ENCODE measurements at regions not wholly inside any gene's neighbourhood (a gene's known extent, or its start where the extent isn't known, plus 50 kb on each side); places are given as distances from the start of the nearest gene placed in this dataset.
A peak's percentile ranks its signal among the peaks of the same experiment; 100 is the strongest.

- no peak for DNase-seq
Observed at GRCh38 chr3:128569756-128570155, 76.8 kb upstream of the GATA2 start.

GRCh38 chr3:128568602-128569490 lies 75.8 kb upstream of the GATA2 start:
- no peak for DNase-seq

DNA sequence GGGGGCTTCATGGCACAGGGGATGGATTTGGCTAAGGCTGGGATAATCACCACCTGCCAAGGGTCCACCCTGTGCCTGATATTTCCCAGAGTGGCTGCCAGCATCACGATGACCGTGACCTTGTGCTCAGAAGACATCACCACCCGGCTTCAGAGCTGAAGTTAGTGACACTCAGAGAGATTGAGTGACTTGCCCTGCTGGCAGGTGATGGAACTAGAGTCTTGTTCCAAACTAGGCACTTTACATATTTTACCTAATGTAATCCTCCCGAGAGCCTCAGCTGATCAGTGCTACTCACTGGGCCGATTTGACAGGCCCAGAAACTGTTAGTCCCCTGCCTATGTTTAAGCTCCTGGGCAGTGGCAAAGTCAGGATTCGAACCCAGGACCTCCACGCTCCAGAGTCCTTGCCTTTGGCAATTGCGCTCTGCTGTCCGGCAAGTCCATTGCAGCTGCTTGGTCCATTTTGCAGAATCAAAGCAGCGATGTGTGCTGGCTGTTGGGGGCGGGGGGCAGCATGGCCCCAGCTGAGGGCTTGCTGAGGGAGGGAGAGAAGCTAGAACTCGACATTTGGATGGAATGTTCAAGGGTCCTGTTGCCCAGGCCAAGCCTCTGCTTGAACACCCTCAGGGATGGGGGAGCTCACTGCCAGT lies 74.8 kb upstream of the GATA2 start:
- no peak for DNase-seq

DNA sequence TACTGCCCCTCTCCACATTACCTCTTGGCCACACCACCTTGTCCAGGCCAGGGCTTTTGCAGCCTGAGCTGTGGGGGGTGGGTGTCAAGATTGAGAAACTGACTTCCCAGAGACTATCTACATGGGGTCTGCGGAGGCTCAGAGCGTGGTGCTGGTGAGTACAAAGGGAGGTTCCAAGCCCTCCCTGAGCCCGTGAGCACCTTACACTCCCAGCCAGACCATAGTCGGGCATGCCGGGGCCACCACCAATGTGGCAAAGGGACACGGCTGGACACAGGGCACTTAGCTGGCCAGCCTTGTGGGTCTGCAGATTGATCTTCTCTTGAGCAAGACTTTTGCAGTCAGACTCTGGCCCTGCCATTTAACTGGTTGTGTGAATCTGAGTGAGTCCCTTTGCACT lies 74.1 kb upstream of the GATA2 start:
- DNase-seq = no peak

- DNase-seq = no peak
Observed at GRCh38 chr3:128563439-128563838, 70.4 kb upstream of the GATA2 start.

- no peak for DNase-seq
Observed at GRCh38 chr3:128561504-128561903, 68.5 kb upstream of the GATA2 start.

GRCh38 chr3:128560768-128561167 lies 67.8 kb upstream of the GATA2 start:
- no peak for DNase-seq

DNA sequence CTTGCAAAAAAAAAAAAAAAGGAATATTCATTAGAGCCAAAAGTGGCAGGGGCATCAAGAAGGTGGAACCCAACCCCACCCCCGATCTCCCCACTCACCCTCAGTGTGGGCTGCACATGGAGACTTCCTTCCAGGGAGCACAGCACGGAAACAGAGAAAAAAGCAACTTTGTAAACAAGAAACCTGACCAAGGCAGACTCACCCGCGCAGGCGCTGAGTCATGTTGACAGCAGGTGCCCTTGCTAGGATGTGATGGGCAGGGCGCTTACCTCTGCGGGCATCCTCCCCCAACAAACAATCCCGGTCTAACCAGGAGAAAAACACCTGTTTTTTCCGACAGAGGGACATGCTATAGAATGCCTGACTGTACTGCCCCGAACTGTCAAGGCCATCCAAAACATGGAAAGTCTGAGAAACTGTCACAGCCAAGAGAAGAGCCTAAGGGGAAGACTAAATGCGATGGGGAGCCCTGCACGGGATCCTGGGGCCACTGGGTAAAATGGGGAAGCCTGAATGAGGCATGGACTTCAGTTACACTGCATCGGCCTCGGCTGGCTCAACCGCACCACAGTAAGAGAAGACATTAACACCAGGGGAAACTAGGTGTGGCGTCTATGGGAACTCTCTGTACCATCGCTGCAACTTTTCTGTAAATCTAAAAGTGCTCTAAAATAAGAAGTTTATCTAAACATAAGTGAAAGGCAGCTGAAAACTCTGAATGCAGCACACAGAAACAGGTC lies 66.7 kb upstream of the GATA2 start:
- DNase-seq = peak; percentile 62

GRCh38 chr3:128557531-128558280 lies 64.7 kb upstream of the GATA2 start:
- DNase-seq = no peak

GRCh38 chr3:128556907-128557306 lies 63.9 kb upstream of the GATA2 start:
- DNase-seq = no peak

- no peak for DNase-seq
Observed at GRCh38 chr3:128556384-128556783, 63.4 kb upstream of the GATA2 start.

DNA sequence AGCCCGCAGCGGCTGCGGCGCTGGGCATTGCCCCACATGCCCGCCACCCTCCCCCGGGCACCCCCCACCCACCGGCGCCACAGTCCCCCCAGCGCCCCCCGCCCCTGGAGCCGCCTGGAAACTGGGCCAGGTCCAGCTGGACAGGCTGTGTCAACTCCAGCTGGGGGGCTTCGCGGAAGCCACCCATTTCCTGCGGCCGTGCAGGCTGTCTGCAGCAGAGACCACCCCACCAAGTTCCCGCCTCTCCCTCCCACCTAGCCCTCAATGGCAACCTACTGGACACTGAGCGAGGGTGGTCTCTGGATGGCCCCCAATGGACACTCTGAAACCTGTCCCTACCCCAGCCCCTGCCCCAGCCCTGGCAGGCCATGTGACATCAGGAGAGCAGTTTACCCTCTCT lies 62.8 kb upstream of the GATA2 start:
- no peak for DNase-seq

DNA sequence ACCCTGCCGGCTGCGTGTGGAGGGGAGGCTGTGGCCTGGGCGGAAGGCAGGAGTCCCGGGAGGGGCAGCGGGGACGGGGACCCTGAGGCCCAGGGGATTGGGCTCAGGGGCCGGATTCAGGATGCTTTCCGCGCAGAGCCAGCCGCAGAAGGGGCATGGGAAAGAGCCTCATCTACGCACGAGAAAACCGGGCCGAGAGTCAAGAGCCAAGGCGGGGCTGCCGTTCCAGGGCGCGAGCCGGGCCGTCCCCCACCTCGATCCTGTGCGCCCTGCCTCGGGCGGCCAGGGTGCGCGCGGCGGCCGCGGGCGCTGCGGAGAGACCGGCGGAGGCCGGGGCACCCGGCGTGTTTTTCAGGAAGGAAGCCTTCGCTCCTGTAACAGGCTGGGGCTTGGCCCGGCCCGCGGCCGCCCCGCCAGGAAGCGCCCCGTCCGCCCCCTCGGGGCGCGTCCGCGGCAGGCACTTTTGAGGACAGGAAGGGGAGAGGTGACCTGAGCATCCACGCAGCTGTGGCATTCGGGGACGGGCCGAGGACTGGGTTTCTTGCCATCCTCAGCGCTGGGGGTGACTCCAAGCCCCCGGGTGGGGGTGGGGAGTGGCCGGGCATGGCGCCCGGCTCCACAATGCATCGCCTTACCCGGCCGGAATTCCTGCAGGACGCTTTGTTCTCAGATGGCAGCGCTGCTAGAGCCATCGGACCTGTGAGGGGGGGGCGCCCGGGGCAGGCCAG lies 62.3 kb upstream of the GATA2 start:
- no peak for DNase-seq

DNA sequence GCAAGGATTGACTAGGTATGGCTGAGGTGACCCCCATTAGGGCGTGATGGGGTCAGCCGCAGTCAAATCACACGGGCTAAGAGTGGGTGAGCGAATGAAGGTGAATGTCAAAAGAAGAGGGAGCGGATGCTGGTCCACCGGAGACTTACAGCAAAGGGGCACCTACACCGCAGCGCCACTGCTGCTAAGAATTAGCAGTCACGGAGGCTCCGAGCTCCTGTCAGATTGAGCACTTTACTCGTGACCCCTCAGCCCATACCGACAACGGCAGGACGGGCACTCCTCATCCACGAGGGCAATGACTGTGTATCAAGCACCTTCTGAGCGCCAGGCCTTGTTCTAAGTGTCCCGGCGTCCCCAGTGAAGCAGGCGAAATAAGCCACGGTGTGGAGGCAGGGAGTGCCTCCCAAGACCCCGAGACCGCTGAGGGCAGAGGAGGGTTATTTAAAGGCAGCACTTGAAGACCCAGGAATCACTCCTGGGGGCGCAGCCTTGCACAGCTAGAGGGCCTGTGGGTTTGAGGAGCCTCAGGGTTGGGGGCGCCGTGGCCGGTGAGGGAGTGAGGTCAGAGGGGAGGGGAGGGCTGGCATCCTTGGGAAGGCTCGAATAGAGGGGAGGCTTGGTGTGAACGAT lies 61.6 kb upstream of the GATA2 start:
- no peak for DNase-seq

DNA sequence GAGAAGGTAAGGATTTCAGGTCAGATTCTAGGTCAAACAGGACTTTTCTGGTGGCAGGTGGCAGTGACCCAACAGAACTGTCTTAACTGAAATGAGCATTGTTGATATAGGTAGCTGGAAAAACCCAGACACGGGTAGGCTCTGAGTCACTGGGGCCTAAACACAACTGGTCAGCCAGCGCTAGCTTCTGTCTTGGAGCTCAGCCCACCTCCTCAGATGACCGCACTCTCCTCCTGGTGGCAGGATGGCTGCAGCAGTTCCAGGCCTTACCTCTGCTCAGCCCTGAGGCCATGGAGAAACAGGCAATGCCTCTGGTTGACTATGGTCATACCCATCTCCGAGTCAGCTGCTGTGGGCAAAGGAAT lies 61.1 kb upstream of the GATA2 start:
- DNase-seq = no peak

DNA sequence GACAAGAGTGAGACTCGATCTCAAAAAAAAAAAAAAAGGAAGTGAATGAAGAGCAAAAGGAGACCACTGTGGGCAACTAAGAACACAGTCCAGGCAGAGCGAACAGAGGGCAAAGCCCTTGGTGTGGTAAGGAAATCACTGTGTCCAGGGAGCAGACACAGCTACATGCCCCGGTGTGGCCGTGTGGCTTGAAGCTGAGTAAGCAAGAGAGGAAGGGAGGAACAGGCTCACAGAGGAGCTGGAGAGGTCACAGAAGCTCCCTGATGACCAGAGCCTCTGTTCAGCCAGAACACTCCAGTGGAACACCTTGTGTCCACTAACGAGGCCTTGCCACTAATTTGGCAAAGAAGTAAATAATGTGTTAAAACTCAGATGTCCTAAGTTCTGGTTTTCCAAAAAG lies 60.6 kb upstream of the GATA2 start:
- no peak for DNase-seq

- DNase-seq = no peak
Observed at GRCh38 chr3:128551867-128552266, 58.9 kb upstream of the GATA2 start.

DNA sequence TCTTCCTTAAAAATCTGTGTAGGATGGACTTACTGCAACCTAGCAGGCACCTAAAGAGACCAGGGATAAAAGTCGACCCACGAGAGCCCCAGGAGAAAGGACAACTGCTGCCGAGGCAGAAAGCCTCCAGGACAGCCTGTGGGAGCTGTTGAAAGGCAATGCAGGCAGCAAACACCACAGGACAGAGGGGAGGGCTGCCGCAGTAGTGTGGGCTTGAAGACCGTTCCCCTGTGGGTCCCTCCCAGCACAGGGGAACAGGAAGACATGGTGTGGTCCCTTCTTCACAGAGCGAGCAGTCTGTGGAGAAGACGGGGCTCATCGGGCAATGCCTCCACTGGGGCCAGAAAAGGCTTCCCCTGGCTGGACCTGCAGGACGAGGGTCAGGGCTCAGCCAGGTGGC lies 58.5 kb upstream of the GATA2 start:
- DNase-seq = no peak

- no peak for DNase-seq
Observed at GRCh38 chr3:128550471-128551126, 57.6 kb upstream of the GATA2 start.

GRCh38 chr3:128550113-128550440 lies 57.1 kb upstream of the GATA2 start:
- DNase-seq = no peak

DNA sequence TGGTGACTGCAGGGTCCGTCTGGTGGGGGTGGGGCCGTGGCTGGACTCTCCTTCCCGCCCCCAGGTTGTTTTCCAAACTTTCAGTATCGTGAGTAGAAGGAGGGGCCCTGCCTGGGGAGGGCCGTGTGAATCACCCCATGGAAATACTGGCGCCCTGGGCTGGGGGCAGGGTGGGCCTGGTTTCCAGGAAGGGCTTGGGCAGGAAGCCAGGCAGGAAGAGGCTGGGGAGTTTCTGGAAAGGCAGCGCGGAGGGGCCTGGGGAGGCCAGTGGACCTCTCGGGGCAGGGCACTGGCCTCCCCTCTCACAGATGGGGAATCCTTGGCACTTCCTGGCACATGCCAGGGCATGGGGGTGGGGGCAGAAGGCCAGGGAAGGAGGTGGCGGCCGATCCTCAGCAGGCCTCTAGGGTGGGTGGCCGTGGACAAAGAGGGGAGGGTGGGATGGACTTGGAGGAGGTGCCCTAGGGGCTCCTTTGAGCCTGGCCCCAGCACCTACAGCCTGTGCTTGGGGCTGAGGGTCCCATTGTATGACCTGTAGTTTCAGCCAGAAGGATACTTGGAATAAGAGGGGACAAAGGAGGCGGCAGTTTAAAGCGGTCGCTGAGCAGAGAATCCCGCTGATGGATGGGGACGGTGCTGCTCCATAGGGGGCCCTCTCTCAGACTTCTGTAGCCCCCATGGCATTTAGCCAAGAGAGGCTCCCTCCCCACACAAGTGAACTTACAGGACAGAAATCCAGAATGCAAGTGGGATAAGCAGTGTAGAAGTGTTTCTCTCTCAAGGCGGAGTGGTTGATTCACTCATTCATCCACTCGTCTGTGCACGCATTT lies 56.5 kb upstream of the GATA2 start:
- DNase-seq = no peak

Data from NCI-H2171 treated with DMSO at 0.1 percent for 48 hours (cell line).